ENCODE measurements at regions not wholly inside any gene's neighbourhood (a gene's known extent, or its start where the extent isn't known, plus 50 kb on each side); places are given as distances from the start of the nearest gene placed in this dataset.
A peak's percentile ranks its signal among the peaks of the same experiment; 100 is the strongest.

DNA sequence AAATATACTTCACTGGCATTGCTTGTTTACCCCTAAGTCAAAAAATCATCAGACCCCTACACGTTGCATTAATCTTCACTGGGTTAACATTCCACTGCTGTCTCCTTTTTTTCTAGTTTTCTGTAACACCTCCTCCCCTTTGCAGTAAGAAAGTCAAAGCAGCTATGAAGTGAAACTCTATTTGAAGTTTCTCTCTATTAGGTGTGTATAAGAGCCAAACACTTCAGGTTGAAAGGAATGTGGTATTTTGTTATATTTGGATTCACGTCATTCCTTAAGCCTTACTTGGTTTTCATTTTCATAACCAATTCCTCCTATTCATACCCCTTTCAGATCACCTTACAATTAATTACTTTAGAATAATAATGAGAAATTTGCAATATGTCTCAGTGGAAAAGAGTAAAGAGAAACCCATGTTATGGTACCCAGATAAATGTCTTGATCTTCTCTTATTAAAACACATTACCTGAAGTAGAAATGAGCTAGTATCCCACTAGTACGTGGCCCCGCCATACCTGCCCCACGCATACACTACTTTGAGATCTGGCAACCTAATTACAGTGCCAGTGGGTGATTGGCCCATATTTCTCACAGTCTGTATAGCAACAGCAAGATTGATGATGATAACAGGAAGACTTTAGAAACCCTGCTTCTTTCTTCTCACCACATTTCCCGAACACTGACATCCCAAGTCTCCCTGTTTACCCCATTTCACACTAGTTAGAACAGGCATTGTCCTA is 236.4 kb upstream of the RGS6 start:
- TF ChIP-seq, protein P1, sequence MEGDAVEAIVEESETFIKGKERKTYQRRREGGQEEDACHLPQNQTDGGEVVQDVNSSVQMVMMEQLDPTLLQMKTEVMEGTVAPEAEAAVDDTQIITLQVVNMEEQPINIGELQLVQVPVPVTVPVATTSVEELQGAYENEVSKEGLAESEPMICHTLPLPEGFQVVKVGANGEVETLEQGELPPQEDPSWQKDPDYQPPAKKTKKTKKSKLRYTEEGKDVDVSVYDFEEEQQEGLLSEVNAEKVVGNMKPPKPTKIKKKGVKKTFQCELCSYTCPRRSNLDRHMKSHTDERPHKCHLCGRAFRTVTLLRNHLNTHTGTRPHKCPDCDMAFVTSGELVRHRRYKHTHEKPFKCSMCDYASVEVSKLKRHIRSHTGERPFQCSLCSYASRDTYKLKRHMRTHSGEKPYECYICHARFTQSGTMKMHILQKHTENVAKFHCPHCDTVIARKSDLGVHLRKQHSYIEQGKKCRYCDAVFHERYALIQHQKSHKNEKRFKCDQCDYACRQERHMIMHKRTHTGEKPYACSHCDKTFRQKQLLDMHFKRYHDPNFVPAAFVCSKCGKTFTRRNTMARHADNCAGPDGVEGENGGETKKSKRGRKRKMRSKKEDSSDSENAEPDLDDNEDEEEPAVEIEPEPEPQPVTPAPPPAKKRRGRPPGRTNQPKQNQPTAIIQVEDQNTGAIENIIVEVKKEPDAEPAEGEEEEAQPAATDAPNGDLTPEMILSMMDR (IDR thresholded peaks at IDR 0.05): no peak
- DNase-seq (ENCODE audit: low spot score) (no peak), ATAC-seq (ENCODE audit: low FRiP score) (peak; percentile 41)

GRCh38 chr14:71698027-71698426 is 234.2 kb upstream of the RGS6 start:
- ATAC-seq (ENCODE audit: low FRiP score) (no peak), DNase-seq (ENCODE audit: low spot score) (no peak)
- TF ChIP-seq, protein P1 (IDR thresholded peaks at IDR 0.05): no peak

DNA sequence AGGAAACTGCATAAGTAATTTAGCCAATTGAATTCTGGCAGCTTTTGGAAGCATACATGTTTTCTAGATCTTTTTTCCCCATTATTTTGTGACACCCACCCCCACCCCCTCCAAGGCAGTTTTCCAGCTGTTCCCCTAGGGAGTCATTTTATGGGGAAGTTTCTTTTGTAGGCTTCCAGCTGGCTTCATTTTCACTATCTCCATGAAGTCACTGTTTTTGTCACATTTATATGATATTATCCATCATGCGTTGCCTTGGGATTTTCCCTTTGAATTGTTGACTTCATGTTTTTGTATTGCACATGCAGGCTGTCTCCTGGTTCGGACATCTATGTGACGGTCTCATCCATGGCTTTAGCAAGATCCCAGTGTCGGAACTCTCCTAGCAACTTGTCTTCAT is 233.6 kb upstream of the RGS6 start:
- DNase-seq (ENCODE audit: low spot score) (no peak), ATAC-seq (ENCODE audit: low FRiP score) (no peak)
- TF ChIP-seq, protein P1 (IDR thresholded peaks at IDR 0.05): no peak

- DNase-seq (ENCODE audit: low spot score) (no peak), ATAC-seq (ENCODE audit: low FRiP score) (no peak)
- TF ChIP-seq, protein P1 (IDR thresholded peaks at IDR 0.05): no peak
Observed at GRCh38 chr14:71701990-71702389, 230.2 kb upstream of the RGS6 start.

DNA sequence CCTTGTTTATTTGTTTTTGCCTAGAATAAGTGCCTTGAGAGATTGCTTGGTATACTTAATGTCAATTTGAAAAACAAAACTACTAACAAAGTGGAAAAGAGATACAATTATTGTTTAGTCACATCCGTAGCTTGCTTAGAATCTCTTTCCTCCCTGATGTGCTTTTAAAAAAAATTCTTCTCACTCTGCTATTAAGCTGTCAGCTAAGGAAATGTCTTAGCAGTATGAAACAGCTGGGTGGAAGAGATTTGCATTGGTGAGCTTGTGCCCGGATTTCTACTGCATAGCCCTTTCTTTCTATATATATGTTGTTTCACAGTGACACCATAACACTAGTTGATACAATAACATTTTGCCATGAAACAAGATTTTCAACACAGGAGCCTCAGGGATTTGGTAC is 229.4 kb upstream of the RGS6 start:
- TF ChIP-seq, protein P1 (IDR thresholded peaks at IDR 0.05): no peak
- ATAC-seq (ENCODE audit: low FRiP score) (no peak), DNase-seq (ENCODE audit: low spot score) (no peak)

- peak; percentile 41 for ATAC-seq (ENCODE audit: low FRiP score)
- no peak for DNase-seq (ENCODE audit: low spot score)
- TF ChIP-seq, protein P1 (IDR thresholded peaks at IDR 0.05): no peak
Observed at GRCh38 chr14:71703477-71703876, 228.8 kb upstream of the RGS6 start.

DNA sequence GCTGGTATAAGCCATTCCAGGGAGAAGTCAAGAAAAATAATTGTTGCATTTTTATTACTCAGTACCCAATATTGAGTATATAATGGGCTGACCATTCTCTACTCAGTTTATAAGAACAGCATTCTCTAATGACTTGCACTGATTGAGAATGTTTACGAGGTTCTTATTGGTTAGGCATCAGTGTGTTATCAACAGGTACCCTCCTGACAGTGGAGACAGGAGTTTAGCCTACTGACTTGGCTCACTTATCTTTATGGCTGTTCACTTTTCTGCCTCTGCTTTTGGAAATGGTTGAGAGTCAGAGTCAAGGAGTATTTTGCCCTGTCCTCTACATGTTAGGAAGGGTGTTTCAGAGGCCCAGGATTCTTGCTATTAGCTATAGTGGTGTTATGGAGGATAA is 228.0 kb upstream of the RGS6 start:
- TF ChIP-seq, protein P1 (IDR thresholded peaks at IDR 0.05): no peak
- DNase-seq (ENCODE audit: low spot score) (no peak), ATAC-seq (ENCODE audit: low FRiP score) (no peak)
